ENCODE measurements at regions not wholly inside any gene's neighbourhood (a gene's known extent, or its start where the extent isn't known, plus 50 kb on each side); places are given as distances from the start of the nearest gene placed in this dataset.
A peak's percentile ranks its signal among the peaks of the same experiment; 100 is the strongest.
"Not testable (repeated sequence)": the region's sequence is repeated elsewhere in the genome, so short reads cannot be mapped to it uniquely, and the experiment has no call there.

- no peak for DNase-seq
- H3K27me3 ChIP-seq (replicated peaks in 1 of 7): peaks cover 0 to 6% (median 0%) of the 10 kb centered on the region in 7 donors
- intact Hi-C loops (cut with DNase I; ENCODE audit: low total_unique reads): no loop called here
- 84 to 96% (median 88%) methylated on average over 3 of the region's 3 CpGs for WGBS, 5 donors
- TF ChIP-seq POLR2A (IDR thresholded peaks at IDR 0.05): no peak
- TF ChIP-seq POLR2AphosphoS5 (IDR thresholded peaks at IDR 0.05): no peak
- TF ChIP-seq CTCF (IDR thresholded peaks at IDR 0.05 in 8 of 11, conservative IDR thresholded peaks at IDR 0.05 in 3 of 11): no peak
- H3K36me3 ChIP-seq: no peaks in the 10 kb centered on the region
- H3K4me3 ChIP-seq: no peak overlapping the region
- H3K9me3 ChIP-seq: no peaks in the 10 kb centered on the region
- no peak overlapping the region for H3K27ac ChIP-seq
- H3K4me1 ChIP-seq: no peaks in the 10 kb centered on the region
Measured at GRCh38 chr2:114128263-114128662, 238.4 kb downstream of the ACTR3 start.

GRCh38 chr2:114128725-114129124, 238.8 kb downstream of the ACTR3 start:
- Histone ChIP-seq H3K9me3 (no peaks in the 10 kb centered on the region), H3K27me3 (replicated peaks in 1 of 7) (peaks cover 0 to 6% (median 0%) of the 10 kb centered on the region in 7 donors), H3K36me3 (no peaks in the 10 kb centered on the region), H3K27ac (no peak overlapping the region), H3K4me1 (no peaks in the 10 kb centered on the region), H3K4me3 (no peak overlapping the region)
- intact Hi-C loops (cut with DNase I; ENCODE audit: low total_unique reads): no loop called here
- TF ChIP-seq CTCF (IDR thresholded peaks at IDR 0.05 in 8 of 11, conservative IDR thresholded peaks at IDR 0.05 in 3 of 11): no peak
- TF ChIP-seq POLR2A (IDR thresholded peaks at IDR 0.05): no peak
- no peak for TF ChIP-seq POLR2AphosphoS5 (IDR thresholded peaks at IDR 0.05)
- DNase-seq: no peak
- 69 to 77% (median 70%) methylated on average over 6 of the region's 6 CpGs for WGBS, 5 donors

- 92 to 97% (median 94%) methylated on average over 7 of the region's 7 CpGs for WGBS, 5 donors
- intact Hi-C loops (cut with DNase I; ENCODE audit: low total_unique reads); H3K9me3 ChIP-seq; H3K27ac ChIP-seq; H3K4me3 ChIP-seq; H3K4me1 ChIP-seq; H3K36me3 ChIP-seq; DNase-seq: not testable (repeated sequence)
- H3K27me3 ChIP-seq (replicated peaks in 1 of 7): peaks cover 0 to 10% (median 0%) of the 10 kb centered on the region in 7 donors
Measured at GRCh38 chr2:114132050-114132449, 242.2 kb downstream of the ACTR3 start.

GRCh38 chr2:114134146-114134545, 244.3 kb downstream of the ACTR3 start:
- no peak for DNase-seq
- Histone ChIP-seq H3K27me3 (replicated peaks in 1 of 7) (peaks cover 0 to 5% (median 0%) of the 10 kb centered on the region in 7 donors), H3K9me3 (no peaks in the 10 kb centered on the region), H3K36me3 (no peaks in the 10 kb centered on the region), H3K4me1 (no peaks in the 10 kb centered on the region), H3K4me3 (no peak overlapping the region), H3K27ac (no peak overlapping the region)
- no peak for TF ChIP-seq POLR2AphosphoS5 (IDR thresholded peaks at IDR 0.05)
- no peak for TF ChIP-seq POLR2A (IDR thresholded peaks at IDR 0.05)
- no peak for TF ChIP-seq CTCF (IDR thresholded peaks at IDR 0.05 in 8 of 11, conservative IDR thresholded peaks at IDR 0.05 in 3 of 11)
- WGBS, 5 donors: 55 to 83% (median 66%) methylated on average over 2 of the region's 2 CpGs
- intact Hi-C loops (cut with DNase I; ENCODE audit: low total_unique reads): no loop called here

- Histone ChIP-seq H3K36me3 (no peaks in the 10 kb centered on the region), H3K4me3 (no peak overlapping the region), H3K27me3 (replicated peaks in 1 of 7) (peaks cover 0 to 5% (median 0%) of the 10 kb centered on the region in 7 donors), H3K27ac (peak overlapping the region in 1 of 8 donors; percentile 51), H3K4me1 (no peaks in the 10 kb centered on the region), H3K9me3 (no peaks in the 10 kb centered on the region)
- DNase-seq: no peak
- TF ChIP-seq POLR2A (IDR thresholded peaks at IDR 0.05) (no peak), CTCF (IDR thresholded peaks at IDR 0.05 in 8 of 11, conservative IDR thresholded peaks at IDR 0.05 in 3 of 11) (no peak), POLR2AphosphoS5 (IDR thresholded peaks at IDR 0.05) (no peak)
- WGBS, 5 donors: 66 to 88% (median 85%) methylated on average over 5 of the region's 5 CpGs
- intact Hi-C loops (cut with DNase I; ENCODE audit: low total_unique reads): no loop called here
Measured at GRCh38 chr2:114139542-114139941, 249.7 kb downstream of the ACTR3 start.
